GM21367 (cell line): ENCODE measurements at regions not wholly inside any gene's neighbourhood (a gene's known extent, or its start where the extent isn't known, plus 50 kb on each side); places are given as distances from the start of the nearest gene placed in this dataset.
"Not testable (repeated sequence)": the region's sequence is repeated elsewhere in the genome, so short reads cannot be mapped to it uniquely, and the experiment has no call there.

Source experiments
- ATAC-seq: cut with Tn5 transposase; IDR thresholded peaks from one replicate; pipeline ENCODE4 v1.9.1; 2021; ENCODE audit not compliant: unreplicated experiment

GRCh38 chr6:94557207-94557606 lies 1020.1 kb upstream of the MANEA start:
- ATAC-seq, result not testable (repeated sequence)

GRCh38 chr6:94548201-94548600 lies 1029.1 kb upstream of the MANEA start:
- no peak for ATAC-seq

GRCh38 chr6:94535798-94536197 lies 1041.5 kb upstream of the MANEA start:
- no peak for ATAC-seq

- no peak for ATAC-seq
These were observed 1065.7 kb upstream of the MANEA start for GRCh38 chr6:94511502-94512088.

- ATAC-seq, result no peak
These were observed 1066.5 kb upstream of the MANEA start for GRCh38 chr6:94510877-94511276.

- no peak for ATAC-seq
These were observed 1075.8 kb upstream of the MANEA start for GRCh38 chr6:94501516-94501915.

GRCh38 chr6:94498099-94498498 lies 1078.7 kb upstream of the EPHA7 start:
- no peak for ATAC-seq

- no peak for ATAC-seq
These were observed 1075.1 kb upstream of the EPHA7 start for GRCh38 chr6:94494500-94494899.

- no peak for ATAC-seq
These were observed 1068.0 kb upstream of the EPHA7 start for GRCh38 chr6:94487371-94487770.

- ATAC-seq, result no peak
These were observed 1059.0 kb upstream of the EPHA7 start for GRCh38 chr6:94478133-94479005.

GRCh38 chr6:94468830-94469229 lies 1049.5 kb upstream of the EPHA7 start:
- no peak for ATAC-seq

- no peak for ATAC-seq
These were observed 1044.7 kb upstream of the EPHA7 start for GRCh38 chr6:94464018-94464510.

GRCh38 chr6:94463306-94463705 lies 1043.9 kb upstream of the EPHA7 start:
- ATAC-seq, result no peak

GRCh38 chr6:94462231-94462630 lies 1042.9 kb upstream of the EPHA7 start:
- ATAC-seq, result no peak

- no peak for ATAC-seq
These were observed 1036.9 kb upstream of the EPHA7 start for GRCh38 chr6:94456266-94456665.

- ATAC-seq, result no peak
These were observed 1034.9 kb upstream of the EPHA7 start for GRCh38 chr6:94454231-94454630.

- no peak for ATAC-seq
These were observed 1026.8 kb upstream of the EPHA7 start for GRCh38 chr6:94446120-94446519.

GRCh38 chr6:94443701-94444100 lies 1024.3 kb upstream of the EPHA7 start:
- ATAC-seq, result no peak

- no peak for ATAC-seq
These were observed 1005.3 kb upstream of the EPHA7 start for GRCh38 chr6:94424692-94425091.

GRCh38 chr6:94417363-94417762 lies 998.0 kb upstream of the EPHA7 start:
- no peak for ATAC-seq

GRCh38 chr6:94414041-94414440 lies 994.7 kb upstream of the EPHA7 start:
- no peak for ATAC-seq

- ATAC-seq, result no peak
These were observed 982.0 kb upstream of the EPHA7 start for GRCh38 chr6:94401311-94401710.
